ENCODE measurements at regions not wholly inside any gene's neighbourhood (a gene's known extent, or its start where the extent isn't known, plus 50 kb on each side); places are given as distances from the start of the nearest gene placed in this dataset.

DNA sequence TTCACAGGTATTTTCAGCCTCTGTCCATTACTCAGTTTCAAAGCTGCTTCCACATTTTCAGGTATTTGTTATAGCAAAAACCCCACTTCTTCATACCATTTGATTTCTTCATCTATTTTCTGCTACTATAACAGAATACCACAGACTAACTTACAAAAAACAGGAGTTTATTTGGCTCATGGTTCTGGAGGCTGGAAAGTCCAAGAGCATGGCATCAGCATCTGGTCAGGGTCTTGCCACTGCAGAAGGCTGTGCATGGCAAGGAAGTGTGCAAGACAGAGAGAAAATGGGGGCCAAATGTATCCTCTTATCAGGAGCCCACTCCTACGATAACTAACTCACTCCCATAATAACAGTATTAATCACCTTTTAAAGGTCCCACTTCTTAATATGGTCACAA lies 82.8 kb upstream of the FOXA2 start:
- TF ChIP-seq, protein P1, sequence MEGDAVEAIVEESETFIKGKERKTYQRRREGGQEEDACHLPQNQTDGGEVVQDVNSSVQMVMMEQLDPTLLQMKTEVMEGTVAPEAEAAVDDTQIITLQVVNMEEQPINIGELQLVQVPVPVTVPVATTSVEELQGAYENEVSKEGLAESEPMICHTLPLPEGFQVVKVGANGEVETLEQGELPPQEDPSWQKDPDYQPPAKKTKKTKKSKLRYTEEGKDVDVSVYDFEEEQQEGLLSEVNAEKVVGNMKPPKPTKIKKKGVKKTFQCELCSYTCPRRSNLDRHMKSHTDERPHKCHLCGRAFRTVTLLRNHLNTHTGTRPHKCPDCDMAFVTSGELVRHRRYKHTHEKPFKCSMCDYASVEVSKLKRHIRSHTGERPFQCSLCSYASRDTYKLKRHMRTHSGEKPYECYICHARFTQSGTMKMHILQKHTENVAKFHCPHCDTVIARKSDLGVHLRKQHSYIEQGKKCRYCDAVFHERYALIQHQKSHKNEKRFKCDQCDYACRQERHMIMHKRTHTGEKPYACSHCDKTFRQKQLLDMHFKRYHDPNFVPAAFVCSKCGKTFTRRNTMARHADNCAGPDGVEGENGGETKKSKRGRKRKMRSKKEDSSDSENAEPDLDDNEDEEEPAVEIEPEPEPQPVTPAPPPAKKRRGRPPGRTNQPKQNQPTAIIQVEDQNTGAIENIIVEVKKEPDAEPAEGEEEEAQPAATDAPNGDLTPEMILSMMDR (IDR thresholded peaks at IDR 0.05): no peak
- no peak for TF ChIP-seq POLR2A (IDR thresholded peaks at IDR 0.05)

Measured in adrenal gland (tissue), 5 donors.